DND-41 (cell line): ENCODE measurements at regions not wholly inside any gene's neighbourhood (a gene's known extent, or its start where the extent isn't known, plus 50 kb on each side); places are given as distances from the start of the nearest gene placed in this dataset.
"Not testable (repeated sequence)": the region's sequence is repeated elsewhere in the genome, so short reads cannot be mapped to it uniquely, and the experiment has no call there.

Experiments used
- ATAC-seq: fragments of 200-7000 bp; cut with Tn5 transposase; 3 replicates; pipeline ENCODE4 v1.9.1; 2021; ENCODE audit warnings: low read depth; ENCODE audit not compliant: insufficient read depth
- DNase-seq: peaks from one replicate; pipeline ENCODE4 v3.0.0-alpha.2; 2020
- H2AFZ ChIP-seq: 2 replicates; pipeline ENCODE4 v1.6.0; 2012; ENCODE audit warnings: low read depth, low read length
- H3K27ac ChIP-seq: 2 replicates; pipeline ENCODE4 v1.5.1; 2012; ENCODE audit warnings: low read length, inconsistent platforms
- H3K27me3 ChIP-seq: fragments of 200-600 bp; sonication (generic); 2 replicates; pipeline ENCODE4 v1.6.0; 2012; ENCODE audit warnings: low read length, mild to moderate bottlenecking, inconsistent platforms; ENCODE audit not compliant: insufficient read depth, poor library complexity
- H3K36me3 ChIP-seq: 2 replicates; pipeline ENCODE4 v1.5.1; 2012; ENCODE audit warnings: low read length, inconsistent platforms; ENCODE audit not compliant: insufficient read depth
- H3K4me1 ChIP-seq: 2 replicates; pipeline ENCODE4 v1.5.1; 2012; ENCODE audit warnings: mild to moderate bottlenecking, low read length; ENCODE audit not compliant: insufficient read depth
- H3K4me2 ChIP-seq: 2 replicates; pipeline ENCODE4 v1.6.0; 2012; ENCODE audit warnings: mild to moderate bottlenecking, moderate library complexity, low read length, inconsistent platforms; ENCODE audit not compliant: insufficient read depth
- H3K4me3 ChIP-seq, 2 experiments: fragments of 200-600 bp in 1 of 2; shearing (Covaris generic) in 1 of 2; 2 replicates each; pipeline ENCODE4 v1.5.1; 2012 to 2016; ENCODE audit warnings: inconsistent platforms in 2 of 2, low read length in 2 of 2, mild to moderate bottlenecking in 2 of 2, low read depth in 1 of 2, moderate library complexity in 1 of 2
- H3K79me2 ChIP-seq: 2 replicates; pipeline ENCODE4 v1.6.0; 2012; ENCODE audit warnings: low read length, inconsistent platforms; ENCODE audit not compliant: insufficient read depth
- H3K9ac ChIP-seq: 2 replicates; pipeline ENCODE4 v1.6.0; 2012; ENCODE audit warnings: low read depth, mild to moderate bottlenecking, inconsistent platforms, low read length, moderate library complexity
- H3K9me3 ChIP-seq: 2 replicates; pipeline ENCODE4 v1.5.1; 2012; ENCODE audit warnings: low read length, moderate library complexity, mild to moderate bottlenecking, inconsistent platforms; ENCODE audit not compliant: insufficient read depth, severe bottlenecking
- H4K20me1 ChIP-seq: 2 replicates; pipeline ENCODE4 v1.6.0; 2012; ENCODE audit warnings: low read length; ENCODE audit not compliant: insufficient read depth
- EZH2 ChIP-seq: IDR thresholded peaks from 3 replicates; pipeline ENCODE4 v1.6.1; 2012; ENCODE audit warnings: borderline replicate concordance, low read depth, mild to moderate bottlenecking, moderate library complexity, low read length, inconsistent platforms; ENCODE audit not compliant: severe bottlenecking
- TF ChIP-seq, protein P1 (sequence below): IDR thresholded peaks from 2 replicates; pipeline ENCODE4 v1.5.1; 2012; ENCODE audit warnings: borderline replicate concordance, low read length, moderate library complexity, mild to moderate bottlenecking; ENCODE audit not compliant: poor library complexity, severe bottlenecking; ENCODE audit errors: extremely low read depth

- Histone ChIP-seq H3K4me3 (no peak overlapping the region), H3K4me1 (no peaks in the 10 kb centered on the region), H3K36me3 (no peaks in the 10 kb centered on the region), H3K9me3 (no peaks in the 10 kb centered on the region), H4K20me1 (no peaks in the 10 kb centered on the region), H3K9ac (no peak overlapping the region), H3K27ac (no peak overlapping the region), H3K4me2 (no peak overlapping the region), H3K27me3 (no peaks in the 10 kb centered on the region), H3K79me2 (no peaks in the 10 kb centered on the region), H2AFZ (no peak overlapping the region)
- no peak for ATAC-seq
- no peak for DNase-seq
- TF ChIP-seq, protein P1, sequence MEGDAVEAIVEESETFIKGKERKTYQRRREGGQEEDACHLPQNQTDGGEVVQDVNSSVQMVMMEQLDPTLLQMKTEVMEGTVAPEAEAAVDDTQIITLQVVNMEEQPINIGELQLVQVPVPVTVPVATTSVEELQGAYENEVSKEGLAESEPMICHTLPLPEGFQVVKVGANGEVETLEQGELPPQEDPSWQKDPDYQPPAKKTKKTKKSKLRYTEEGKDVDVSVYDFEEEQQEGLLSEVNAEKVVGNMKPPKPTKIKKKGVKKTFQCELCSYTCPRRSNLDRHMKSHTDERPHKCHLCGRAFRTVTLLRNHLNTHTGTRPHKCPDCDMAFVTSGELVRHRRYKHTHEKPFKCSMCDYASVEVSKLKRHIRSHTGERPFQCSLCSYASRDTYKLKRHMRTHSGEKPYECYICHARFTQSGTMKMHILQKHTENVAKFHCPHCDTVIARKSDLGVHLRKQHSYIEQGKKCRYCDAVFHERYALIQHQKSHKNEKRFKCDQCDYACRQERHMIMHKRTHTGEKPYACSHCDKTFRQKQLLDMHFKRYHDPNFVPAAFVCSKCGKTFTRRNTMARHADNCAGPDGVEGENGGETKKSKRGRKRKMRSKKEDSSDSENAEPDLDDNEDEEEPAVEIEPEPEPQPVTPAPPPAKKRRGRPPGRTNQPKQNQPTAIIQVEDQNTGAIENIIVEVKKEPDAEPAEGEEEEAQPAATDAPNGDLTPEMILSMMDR, result no peak
- TF ChIP-seq EZH2, result no peak
Measured at GRCh38 chr5:53406630-53407316, 73.7 kb upstream of the FST start.

- Histone ChIP-seq H3K27me3 (no peaks in the 10 kb centered on the region), H3K4me2 (no peak overlapping the region), H3K27ac (no peak overlapping the region), H3K79me2 (no peaks in the 10 kb centered on the region), H3K9me3 (no peaks in the 10 kb centered on the region), H4K20me1 (no peaks in the 10 kb centered on the region), H3K9ac (no peak overlapping the region), H2AFZ (no peak overlapping the region), H3K4me3 (no peak overlapping the region), H3K36me3 (no peaks in the 10 kb centered on the region), H3K4me1 (no peaks in the 10 kb centered on the region)
- TF ChIP-seq EZH2, result no peak
- DNase-seq (no peak), ATAC-seq (no peak)
Measured at GRCh38 chr5:53407373-53407772, 73.1 kb upstream of the FST start.

DNA sequence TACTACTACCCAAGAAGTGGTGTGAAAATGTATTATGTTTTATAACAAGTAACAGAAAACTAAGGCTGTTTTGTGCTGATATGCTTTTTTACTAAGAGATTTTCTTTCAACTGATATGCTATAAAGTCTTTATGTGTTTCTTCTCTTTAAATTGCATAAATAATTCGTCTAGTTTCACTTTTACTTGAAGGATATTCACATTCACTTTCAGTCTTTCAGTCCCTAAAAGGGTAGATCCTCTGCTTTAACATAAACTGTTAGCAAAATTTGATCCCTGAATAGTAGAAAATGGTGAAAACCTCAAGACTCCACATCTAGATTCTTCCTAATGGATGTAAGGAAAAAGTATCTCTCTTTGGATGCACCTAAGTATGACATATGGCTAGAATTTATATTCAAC, 69.0 kb upstream of the FST start:
- H3K4me2 ChIP-seq, result no peak overlapping the region
- no peak for TF ChIP-seq EZH2
- TF ChIP-seq, protein P1, result no peak
- H2AFZ ChIP-seq, result no peak overlapping the region; the same call in 1 of the 2 replicates

GRCh38 chr5:53412499-53412898, 67.9 kb upstream of the FST start:
- not testable (repeated sequence) for H3K9ac ChIP-seq, H3K79me2 ChIP-seq, ATAC-seq

More for the DNA sequence above, 69.0 kb upstream of the FST start:
- H3K4me3 ChIP-seq, result no peak overlapping the region
- H4K20me1 ChIP-seq, result no peaks in the 10 kb centered on the region
- no peaks in the 10 kb centered on the region for H3K9me3 ChIP-seq
- ATAC-seq (0 out of 3 replicates have a peak, but pooled peaks have one; percentile 35), DNase-seq (no peak)
- H3K79me2 ChIP-seq, result no peaks in the 10 kb centered on the region
- no peaks in the 10 kb centered on the region for H3K4me1 ChIP-seq
- no peak overlapping the region for H3K9ac ChIP-seq
- no peaks in the 10 kb centered on the region for H3K36me3 ChIP-seq
- H3K27ac ChIP-seq, result no peak overlapping the region
- no peaks in the 10 kb centered on the region for H3K27me3 ChIP-seq

More at GRCh38 chr5:53412499-53412898, 67.9 kb upstream of the FST start:
- DNase-seq, H3K4me3 ChIP-seq, H3K27ac ChIP-seq, H4K20me1 ChIP-seq, H3K36me3 ChIP-seq, H3K9me3 ChIP-seq, H3K27me3 ChIP-seq, H2AFZ ChIP-seq, H3K4me2 ChIP-seq, H3K4me1 ChIP-seq: not testable (repeated sequence)
